Stimulated activated CD8-positive, alpha-beta memory T cell treated with anti-CD3 and anti-CD28 coated beads, Interleukin-7, amount 100 ng/mL, for 1 hour (primary cell): ENCODE measurements at regions not wholly inside any gene's neighbourhood (a gene's known extent, or its start where the extent isn't known, plus 50 kb on each side); places are given as distances from the start of the nearest gene placed in this dataset.
"Not testable (repeated sequence)": the region's sequence is repeated elsewhere in the genome, so short reads cannot be mapped to it uniquely, and the experiment has no call there.

ENCODE experiments used
- DNase-seq, 2 donors: peaks; one replicate each; pipeline ENCODE4 v3.0.0-alpha.2; 2020; ENCODE audit warnings: low read depth in 2 of 2

- no peak for DNase-seq
These were observed 128.6 kb downstream of the RGPD3 start for GRCh38 chr2:106339609-106340008.

GRCh38 chr2:106339132-106339531 lies 129.1 kb downstream of the RGPD3 start:
- DNase-seq: no peak

GRCh38 chr2:106338043-106338442 lies 130.2 kb downstream of the RGPD3 start:
- DNase-seq: no peak

- DNase-seq: no peak
These were observed 131.5 kb downstream of the RGPD3 start for GRCh38 chr2:106336737-106337136.

GRCh38 chr2:106336108-106336507 lies 132.1 kb downstream of the RGPD3 start:
- no peak for DNase-seq

- DNase-seq: no peak
These were observed 133.4 kb downstream of the RGPD3 start for GRCh38 chr2:106334802-106335201.

- DNase-seq: not testable (repeated sequence)
These were observed 134.8 kb downstream of the RGPD3 start for GRCh38 chr2:106333253-106333873.

GRCh38 chr2:106332054-106332453 lies 136.2 kb downstream of the RGPD3 start:
- no peak for DNase-seq

GRCh38 chr2:106330384-106331261 lies 136.5 kb upstream of the UXS1 start:
- DNase-seq: not testable (repeated sequence)

- DNase-seq: no peak
These were observed 129.4 kb upstream of the UXS1 start for GRCh38 chr2:106323337-106324013.

- no peak for DNase-seq
These were observed 128.2 kb upstream of the UXS1 start for GRCh38 chr2:106322281-106322680.

- not testable (repeated sequence) for DNase-seq
These were observed 126.3 kb upstream of the UXS1 start for GRCh38 chr2:106320439-106320838.

- DNase-seq: no peak
These were observed 122.8 kb upstream of the UXS1 start for GRCh38 chr2:106316915-106317314.

GRCh38 chr2:106314444-106314843 lies 120.3 kb upstream of the UXS1 start:
- DNase-seq: no peak

- DNase-seq: no peak
These were observed 116.9 kb upstream of the UXS1 start for GRCh38 chr2:106311041-106311370.

- DNase-seq: no peak
These were observed 113.8 kb upstream of the UXS1 start for GRCh38 chr2:106307860-106308259.

GRCh38 chr2:106306387-106306786 lies 112.3 kb upstream of the UXS1 start:
- no peak for DNase-seq

GRCh38 chr2:106304612-106305184 lies 110.6 kb upstream of the UXS1 start:
- DNase-seq: no peak

GRCh38 chr2:106299696-106300095 lies 105.6 kb upstream of the UXS1 start:
- DNase-seq: no peak

GRCh38 chr2:106296182-106296815 lies 102.2 kb upstream of the UXS1 start:
- no peak for DNase-seq

- DNase-seq: no peak
These were observed 100.1 kb upstream of the UXS1 start for GRCh38 chr2:106294182-106294581.

- no peak for DNase-seq
These were observed 99.2 kb upstream of the UXS1 start for GRCh38 chr2:106293271-106293783.
